WI38 (cell line): ENCODE measurements at regions not wholly inside any gene's neighbourhood (a gene's known extent, or its start where the extent isn't known, plus 50 kb on each side); places are given as distances from the start of the nearest gene placed in this dataset.

Experiments used
- H3K4me3 ChIP-seq: 2 replicates; pipeline ENCODE4 v1.5.1; 2011; ENCODE audit warnings: low read depth, mild to moderate bottlenecking, control low read depth, low read length
- CTCF ChIP-seq: IDR thresholded peaks from 2 replicates; pipeline ENCODE4 v1.5.1; 2012; ENCODE audit warnings: low read depth, mild to moderate bottlenecking, control low read depth, low read length

- no peak for TF ChIP-seq CTCF
- H3K4me3 ChIP-seq: no peak overlapping the region
Observed at GRCh38 chr22:49689858-49690257, 137.8 kb downstream of the BRD1 start.

GRCh38 chr22:49689255-49689770 lies 138.4 kb downstream of the BRD1 start:
- no peak for TF ChIP-seq CTCF
- no peak overlapping the region for H3K4me3 ChIP-seq

- no peak overlapping the region for H3K4me3 ChIP-seq
- TF ChIP-seq CTCF: no peak
Observed at GRCh38 chr22:49688516-49689254, 139.0 kb downstream of the BRD1 start.

- H3K4me3 ChIP-seq: no peak overlapping the region
Observed at GRCh38 chr22:49687786-49688515, 139.7 kb downstream of the BRD1 start.

GRCh38 chr22:49687333-49687732 lies 140.3 kb downstream of the BRD1 start:
- H3K4me3 ChIP-seq: no peak overlapping the region
- TF ChIP-seq CTCF: no peak

More at GRCh38 chr22:49687786-49688515, 139.7 kb downstream of the BRD1 start:
- no peak for TF ChIP-seq CTCF

- no peak overlapping the region for H3K4me3 ChIP-seq
- no peak for TF ChIP-seq CTCF
Observed at GRCh38 chr22:49686495-49687219, 141.0 kb downstream of the BRD1 start.
